Activated T-cell treated with anti-CD3 and anti-CD28 coated beads, Interleukin-2, amount 50 U/mL, for 48 hours (primary cell): ENCODE measurements at regions not wholly inside any gene's neighbourhood (a gene's known extent, or its start where the extent isn't known, plus 50 kb on each side); places are given as distances from the start of the nearest gene placed in this dataset.

Source experiments
- DNase-seq, 2 experiments: peaks; one replicate each; pipeline ENCODE4 v3.0.0-alpha.2; 2020

- no peak for DNase-seq
Observed at GRCh38 chr15:61681038-61681418, 379.2 kb downstream of the VPS13C start.

GRCh38 chr15:61680260-61681037 is 379.8 kb downstream of the VPS13C start:
- no peak for DNase-seq

GRCh38 chr15:61671736-61672135 is 388.5 kb downstream of the VPS13C start:
- DNase-seq = no peak

- DNase-seq = no peak
Observed at GRCh38 chr15:61668444-61668843, 391.8 kb downstream of the VPS13C start.

GRCh38 chr15:61661791-61662190 is 398.5 kb downstream of the VPS13C start:
- DNase-seq = no peak

- DNase-seq = no peak
Observed at GRCh38 chr15:61660579-61660978, 399.7 kb downstream of the VPS13C start.

- DNase-seq = no peak
Observed at GRCh38 chr15:61659566-61660190, 400.6 kb downstream of the VPS13C start.

GRCh38 chr15:61657461-61657860 is 402.8 kb downstream of the VPS13C start:
- no peak for DNase-seq

- no peak for DNase-seq
Observed at GRCh38 chr15:61656391-61656790, 403.9 kb downstream of the VPS13C start.

GRCh38 chr15:61655881-61656280 is 404.4 kb downstream of the VPS13C start:
- no peak for DNase-seq

- no peak for DNase-seq
Observed at GRCh38 chr15:61654918-61655317, 405.3 kb downstream of the VPS13C start.

- DNase-seq = no peak
Observed at GRCh38 chr15:61654002-61654740, 406.1 kb downstream of the VPS13C start.

- no peak for DNase-seq
Observed at GRCh38 chr15:61653110-61653509, 407.1 kb downstream of the VPS13C start.

- DNase-seq = no peak
Observed at GRCh38 chr15:61651267-61651666, 409.0 kb downstream of the VPS13C start.

GRCh38 chr15:61649046-61649445 is 411.2 kb downstream of the VPS13C start:
- no peak for DNase-seq

GRCh38 chr15:61644550-61644949 is 415.4 kb upstream of the RORA start:
- DNase-seq = no peak

- DNase-seq = no peak
Observed at GRCh38 chr15:61641645-61642044, 412.5 kb upstream of the RORA start.

GRCh38 chr15:61640756-61641155 is 411.7 kb upstream of the RORA start:
- DNase-seq = no peak

- no peak for DNase-seq
Observed at GRCh38 chr15:61639491-61639890, 410.4 kb upstream of the RORA start.

- no peak for DNase-seq
Observed at GRCh38 chr15:61634837-61635236, 405.7 kb upstream of the RORA start.

GRCh38 chr15:61633951-61634350 is 404.8 kb upstream of the RORA start:
- no peak for DNase-seq

- no peak for DNase-seq
Observed at GRCh38 chr15:61629269-61629668, 400.2 kb upstream of the RORA start.

- DNase-seq = no peak
Observed at GRCh38 chr15:61624950-61625349, 395.8 kb upstream of the RORA start.

GRCh38 chr15:61623746-61624145 is 394.6 kb upstream of the RORA start:
- DNase-seq = no peak
